ENCODE measurements at regions not wholly inside any gene's neighbourhood (a gene's known extent, or its start where the extent isn't known, plus 50 kb on each side); places are given as distances from the start of the nearest gene placed in this dataset.

- TF ChIP-seq ZSCAN18 (CRISPR knock-in tag; IDR thresholded peaks at IDR 0.05) (no peak), ZBTB21 (CRISPR knock-in tag; IDR thresholded peaks at IDR 0.05; ENCODE audit: borderline replicate concordance) (no peak), ARID4B (CRISPR knock-in tag; IDR thresholded peaks at IDR 0.05; ENCODE audit: borderline replicate concordance) (no peak), USF2 (CRISPR knock-in tag; IDR thresholded peaks at IDR 0.05) (no peak), FOXP4 (CRISPR knock-in tag; IDR thresholded peaks at IDR 0.05) (no peak), NR2C2 (CRISPR knock-in tag; IDR thresholded peaks at IDR 0.05) (no peak), SMAD4 (CRISPR knock-in tag; IDR thresholded peaks at IDR 0.05) (no peak), ERG (CRISPR knock-in tag; IDR thresholded peaks at IDR 0.05) (no peak), KAT7 (CRISPR knock-in tag; IDR thresholded peaks at IDR 0.05; ENCODE audit: borderline replicate concordance) (no peak), RORB (CRISPR knock-in tag; IDR thresholded peaks at IDR 0.05) (no peak), NFE2L1 (CRISPR knock-in tag; IDR thresholded peaks at IDR 0.05) (no peak), ZNF671 (CRISPR knock-in tag; IDR thresholded peaks at IDR 0.05) (no peak)
These were observed 152.0 kb downstream of the INSIG2 start (continued) for GRCh38 chr2:118240276-118240675.

- H3K4me3 Mint-ChIP-seq = no peak overlapping the region
- ATAC-seq (no peak), DNase-seq (ENCODE audit: low spot score) (no peak)
- CTCF ChIA-PET = no interaction called here
- peaks cover 5% of the 10 kb centered on the region for H3K36me3 Mint-ChIP-seq
- peaks cover 13% of the 10 kb centered on the region for H3K9me3 Mint-ChIP-seq
- H3K27me3 Mint-ChIP-seq (ENCODE audit: low read depth) = no peaks in the 10 kb centered on the region
- H3K27ac Mint-ChIP-seq = no peak overlapping the region
- POLR2A ChIA-PET = no interaction called here
- no peaks in the 10 kb centered on the region for H3K4me1 Mint-ChIP-seq
- TF ChIP-seq ZNF317 (CRISPR knock-in tag; IDR thresholded peaks at IDR 0.05; ENCODE audit: borderline replicate concordance, low read depth) = no peak
- TF ChIP-seq USF1 (CRISPR knock-in tag; IDR thresholded peaks at IDR 0.05) = no peak
- no peak for TF ChIP-seq MYBL2 (CRISPR knock-in tag; IDR thresholded peaks at IDR 0.05)
- TF ChIP-seq GABPB1 (CRISPR knock-in tag; IDR thresholded peaks at IDR 0.05) = no peak
- TF ChIP-seq E2F4 (CRISPR knock-in tag; IDR thresholded peaks at IDR 0.05; ENCODE audit: borderline replicate concordance, low read depth) = no peak
- TF ChIP-seq ZNF416 (CRISPR knock-in tag; IDR thresholded peaks at IDR 0.05) = no peak
- no peak for TF ChIP-seq STAT6 (CRISPR knock-in tag; conservative IDR thresholded peaks at IDR 0.05; ENCODE audit: low read depth)
- TF ChIP-seq ZNF232 (CRISPR knock-in tag; IDR thresholded peaks at IDR 0.05) = no peak
- no peak for TF ChIP-seq ZNF512 (CRISPR knock-in tag; IDR thresholded peaks at IDR 0.05; ENCODE audit: borderline replicate concordance)
These were observed 151.0 kb downstream of the INSIG2 start for GRCh38 chr2:118239284-118239683.

Data from WTC11 (cell line).